KMS-11 (cell line): ENCODE measurements at regions not wholly inside any gene's neighbourhood (a gene's known extent, or its start where the extent isn't known, plus 50 kb on each side); places are given as distances from the start of the nearest gene placed in this dataset.
"Not testable (repeated sequence)": the region's sequence is repeated elsewhere in the genome, so short reads cannot be mapped to it uniquely, and the experiment has no call there.

Experiments used
- H2AFZ ChIP-seq: fragments of 200-600 bp; sonication (generic); 2 replicates; pipeline ENCODE4 v1.6.1; 2016; ENCODE audit warnings: antibody characterized with exemption, mixed run types, low read depth
- H3K27ac ChIP-seq: fragments of 200-600 bp; sonication (generic); 2 replicates; pipeline ENCODE4 v1.6.1; 2016; ENCODE audit warnings: mild to moderate bottlenecking, mixed run types
- H3K27me3 ChIP-seq: fragments of 200-600 bp; sonication (generic); 2 replicates; pipeline ENCODE4 v1.6.1; 2017; ENCODE audit warnings: mild to moderate bottlenecking, low read depth, mixed run types, moderate library complexity; ENCODE audit not compliant: insufficient read depth
- H3K36me3 ChIP-seq: fragments of 200-600 bp; sonication (generic); 2 replicates; pipeline ENCODE4 v1.6.1; 2017; ENCODE audit warnings: mild to moderate bottlenecking, mixed run types; ENCODE audit not compliant: insufficient read depth
- H3K4me1 ChIP-seq: fragments of 200-600 bp; sonication (generic); 2 replicates; pipeline ENCODE4 v1.6.1; 2016; ENCODE audit warnings: mild to moderate bottlenecking, low read depth, mixed run types; ENCODE audit not compliant: poor library complexity, severe bottlenecking
- H3K4me2 ChIP-seq: fragments of 200-600 bp; sonication (generic); 2 replicates; pipeline ENCODE4 v1.7.0; 2016; ENCODE audit warnings: mild to moderate bottlenecking, mixed run types
- H3K4me3 ChIP-seq: fragments of 200-600 bp; sonication (generic); IDR thresholded peaks from 2 replicates; pipeline ENCODE4 v1.6.1; 2017; ENCODE audit warnings: low read depth, low read length, mixed read lengths; ENCODE audit not compliant: insufficient read depth
- H3K79me2 ChIP-seq: fragments of 200-600 bp; sonication (generic); 2 replicates; pipeline ENCODE4 v1.6.1; 2016; ENCODE audit warnings: low read depth, mixed run types; ENCODE audit not compliant: insufficient read depth
- H3K9ac ChIP-seq: fragments of 200-600 bp; sonication (generic); 2 replicates; pipeline ENCODE4 v1.6.1; 2016; ENCODE audit warnings: mild to moderate bottlenecking, mixed run types
- H4K20me1 ChIP-seq: fragments of 200-600 bp; sonication (generic); 2 replicates; pipeline ENCODE4 v1.6.1; 2016; ENCODE audit warnings: mild to moderate bottlenecking, mixed run types; ENCODE audit not compliant: insufficient read depth
- CTCF ChIP-seq: fragments of 200-600 bp; sonication (generic); conservative IDR thresholded peaks from 2 replicates; pipeline ENCODE4 v1.6.1; 2017; ENCODE audit warnings: low read depth, mild to moderate bottlenecking, antibody characterized with exemption, low read length, moderate library complexity, mixed read lengths

- Histone ChIP-seq H2AFZ (no peak overlapping the region), H3K9ac (no peak overlapping the region), H3K27me3 (no peaks in the 10 kb centered on the region), H3K4me2 (no peak overlapping the region), H3K4me1 (peaks cover 12% of the 10 kb centered on the region), H3K4me3 (no peak overlapping the region), H3K79me2 (no peaks in the 10 kb centered on the region), H3K27ac (no peak overlapping the region), H4K20me1 (no peaks in the 10 kb centered on the region), H3K36me3 (no peaks in the 10 kb centered on the region)
- no peak for TF ChIP-seq CTCF
Observed at GRCh38 chr1:102472520-102472919, 475.8 kb upstream of the OLFM3 start.

- Histone ChIP-seq H3K4me3 (no peak overlapping the region), H3K4me2 (no peak overlapping the region), H3K27me3 (no peaks in the 10 kb centered on the region), H3K27ac (no peak overlapping the region), H2AFZ (no peak overlapping the region), H3K36me3 (no peaks in the 10 kb centered on the region), H4K20me1 (no peaks in the 10 kb centered on the region), H3K4me1 (no peaks in the 10 kb centered on the region), H3K79me2 (no peaks in the 10 kb centered on the region), H3K9ac (no peak overlapping the region)
- TF ChIP-seq CTCF: no peak
Observed at GRCh38 chr1:102470767-102471166, 474.0 kb upstream of the OLFM3 start.

GRCh38 chr1:102466487-102466886, 469.8 kb upstream of the OLFM3 start:
- no peaks in the 10 kb centered on the region for H4K20me1 ChIP-seq
- no peak overlapping the region for H3K27ac ChIP-seq
- H3K27me3 ChIP-seq: no peaks in the 10 kb centered on the region
- no peak for TF ChIP-seq CTCF
- no peaks in the 10 kb centered on the region for H3K4me1 ChIP-seq
- no peaks in the 10 kb centered on the region for H3K36me3 ChIP-seq
- no peaks in the 10 kb centered on the region for H3K79me2 ChIP-seq
- no peak overlapping the region for H3K9ac ChIP-seq
- H3K4me2 ChIP-seq: no peak overlapping the region
- H3K4me3 ChIP-seq: no peak overlapping the region
- H2AFZ ChIP-seq: no peak overlapping the region

- no peaks in the 10 kb centered on the region for H4K20me1 ChIP-seq
- no peak overlapping the region for H3K4me2 ChIP-seq
- H2AFZ ChIP-seq: no peak overlapping the region
- no peak overlapping the region for H3K4me3 ChIP-seq
- H3K4me1 ChIP-seq: no peaks in the 10 kb centered on the region
- H3K27me3 ChIP-seq: no peaks in the 10 kb centered on the region
- H3K79me2 ChIP-seq: no peaks in the 10 kb centered on the region
- no peak overlapping the region for H3K27ac ChIP-seq
- TF ChIP-seq CTCF: no peak
- no peak overlapping the region for H3K9ac ChIP-seq
- no peaks in the 10 kb centered on the region for H3K36me3 ChIP-seq
Observed at GRCh38 chr1:102463328-102463727, 466.6 kb upstream of the OLFM3 start.

- H3K4me3 ChIP-seq: not testable (repeated sequence)
Observed at GRCh38 chr1:102442317-102442716, 445.6 kb upstream of the OLFM3 start.

More at GRCh38 chr1:102442317-102442716, 445.6 kb upstream of the OLFM3 start:
- not testable (repeated sequence) for H4K20me1 ChIP-seq, H2AFZ ChIP-seq, H3K27me3 ChIP-seq, H3K4me1 ChIP-seq, H3K36me3 ChIP-seq, H3K79me2 ChIP-seq, H3K9ac ChIP-seq, H3K4me2 ChIP-seq, H3K27ac ChIP-seq
